Testis (tissue), 2 donors: ENCODE measurements at regions not wholly inside any gene's neighbourhood (a gene's known extent, or its start where the extent isn't known, plus 50 kb on each side); places are given as distances from the start of the nearest gene placed in this dataset.

Experiments used
- CTCF ChIP-seq, 3 experiments: fragments of 450-650 bp in 2 of 3; fragments of 200-600 bp in 1 of 3; sonication (generic) in 1 of 3; IDR thresholded peaks; one replicate each; pipeline ENCODE4 v1.5.1; 2016 to 2019; ENCODE audit warnings: antibody characterized with exemption in 3 of 3, mild to moderate bottlenecking in 2 of 3, moderate library complexity in 1 of 3
- POLR2A ChIP-seq: fragments of 450-650 bp; IDR thresholded peaks from one replicate; pipeline ENCODE4 v1.6.1; 2017; ENCODE audit warnings: antibody characterized with exemption, mild to moderate bottlenecking, moderate library complexity

GRCh38 chrX:148214786-148215185 lies 233.6 kb downstream of the FMR1NB start:
- no peak for TF ChIP-seq CTCF (IDR thresholded peaks at IDR 0.05)
- no peak for TF ChIP-seq POLR2A
